ENCODE measurements at regions not wholly inside any gene's neighbourhood (a gene's known extent, or its start where the extent isn't known, plus 50 kb on each side); places are given as distances from the start of the nearest gene placed in this dataset.

DNA sequence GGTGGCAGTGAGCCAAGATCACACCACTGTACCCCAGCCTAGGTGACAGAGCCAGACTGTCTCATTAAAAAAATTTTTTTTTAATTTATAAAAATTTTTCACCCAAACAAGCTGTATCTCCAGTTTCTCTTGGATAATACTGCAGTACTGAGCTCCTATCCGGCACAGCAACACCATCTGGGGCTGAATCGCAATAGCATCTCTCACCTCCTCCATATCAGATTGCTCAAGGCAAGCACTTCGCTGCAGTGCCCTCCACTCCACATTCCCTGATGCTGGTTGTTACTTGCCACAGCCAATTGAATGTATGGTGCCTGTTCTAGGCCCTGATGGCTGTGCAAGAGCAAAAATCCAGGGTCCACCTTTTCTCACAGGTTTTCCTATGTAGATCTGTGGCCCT is 69.3 kb upstream of the FAM241A start:
- TF ChIP-seq CTCF (IDR thresholded peaks at IDR 0.05): no peak
- no peak for TF ChIP-seq POLR2A (IDR thresholded peaks at IDR 0.05)
- no peak for TF ChIP-seq POLR2AphosphoS5 (IDR thresholded peaks at IDR 0.05)

Data from suprapubic skin (tissue), 4 donors.